ENCODE measurements at regions not wholly inside any gene's neighbourhood (a gene's known extent, or its start where the extent isn't known, plus 50 kb on each side); places are given as distances from the start of the nearest gene placed in this dataset.

GRCh38 chr3:177917234-177917861 is 618.9 kb upstream of the KCNMB2 start (continued):
- no peak for TF ChIP-seq ZUFSP (CRISPR knock-in tag; IDR thresholded peaks at IDR 0.05; ENCODE audit: borderline replicate concordance)
- TF ChIP-seq ZNF773 (CRISPR knock-in tag; IDR thresholded peaks at IDR 0.05; ENCODE audit: borderline replicate concordance), result no peak

DNA sequence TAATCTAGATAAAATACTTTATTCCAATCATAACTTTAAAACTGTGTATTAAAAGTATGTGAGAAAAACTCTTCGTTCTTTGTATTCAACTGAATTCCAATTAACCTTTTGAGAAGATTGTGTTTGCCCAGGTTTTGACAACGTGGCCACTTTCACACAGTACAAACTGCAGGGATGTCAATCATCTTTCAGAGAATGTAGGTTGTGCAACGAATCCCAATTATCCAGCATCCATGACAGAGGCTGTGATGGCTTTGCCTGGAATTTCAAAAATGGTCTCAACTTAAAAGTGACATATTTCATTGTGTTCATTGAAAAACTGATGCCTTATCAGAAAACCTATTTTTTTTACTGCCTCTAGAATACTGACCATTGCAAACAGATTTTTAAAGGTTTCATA is 615.1 kb upstream of the KCNMB2 start:
- Histone ChIP-seq H3K4me2 (ENCODE audit: low read depth, low read length) (no peak overlapping the region), H3K36me3 (replicated peaks in 1 of 2; ENCODE audit: control insufficient read depth in 1 of 2, insufficient read depth in 2 of 2, low read length in 2 of 2) (no peaks in the 10 kb centered on the region), H3K4me1 (ENCODE audit: insufficient read depth, low read length) (no peaks in the 10 kb centered on the region), H3K27me3 (ENCODE audit: control insufficient read depth in 1 of 2, insufficient read depth in 2 of 2, low read length in 2 of 2) (no peaks in the 10 kb centered on the region), H3K4me3 (replicated peaks in 1 of 3; ENCODE audit: insufficient read depth in 1 of 3, low read depth in 2 of 3, low read length in 3 of 3) (no peak overlapping the region), H3K9ac (ENCODE audit: insufficient read depth, low read depth, low read length) (no peak overlapping the region), H3K79me2 (ENCODE audit: insufficient read depth, low read length) (no peaks in the 10 kb centered on the region), H3K9me3 (ENCODE audit: low read length) (no peaks in the 10 kb centered on the region), H3K27ac (ENCODE audit: extremely low read length, insufficient read depth, low read length) (no peak overlapping the region), H2AFZ (ENCODE audit: low read length) (no peak overlapping the region), H4K20me1 (ENCODE audit: insufficient read depth, low read length) (no peaks in the 10 kb centered on the region)
- in situ Hi-C loops (cut with HindIII; ENCODE audit: extremely low pct_ligation_motif_present, low pct_unique_long_range_greater_than_20kb), result no loop called here
- no peak for FAIRE-seq
- ChIA-PET CTCF (ENCODE audit: low intra/inter-chr PET ratio, low total read pairs) (no interaction called here), POLR2A (no interaction called here)
- intact Hi-C loops (cut with micrococcal nuclease; ENCODE audit: unreplicated experiment), result no loop called here
- TF ChIP-seq ZNF260 (CRISPR knock-in tag; IDR thresholded peaks at IDR 0.05; ENCODE audit: borderline replicate concordance, low read depth) (no peak), GZF1 (CRISPR knock-in tag; IDR thresholded peaks at IDR 0.05) (no peak), SCMH1 (CRISPR knock-in tag; IDR thresholded peaks at IDR 0.05; ENCODE audit: borderline replicate concordance) (no peak), HIC2 (CRISPR knock-in tag; IDR thresholded peaks at IDR 0.05; ENCODE audit: low read depth) (no peak), REL (CRISPR knock-in tag; conservative IDR thresholded peaks at IDR 0.05) (no peak), SYNCRIP (IDR thresholded peaks at IDR 0.05; ENCODE audit: insufficient read depth, low read depth, low read length) (no peak), ZNF232 (CRISPR knock-in tag; IDR thresholded peaks at IDR 0.05; ENCODE audit: borderline replicate concordance) (no peak)
- TF ChIP-seq, protein P1, sequence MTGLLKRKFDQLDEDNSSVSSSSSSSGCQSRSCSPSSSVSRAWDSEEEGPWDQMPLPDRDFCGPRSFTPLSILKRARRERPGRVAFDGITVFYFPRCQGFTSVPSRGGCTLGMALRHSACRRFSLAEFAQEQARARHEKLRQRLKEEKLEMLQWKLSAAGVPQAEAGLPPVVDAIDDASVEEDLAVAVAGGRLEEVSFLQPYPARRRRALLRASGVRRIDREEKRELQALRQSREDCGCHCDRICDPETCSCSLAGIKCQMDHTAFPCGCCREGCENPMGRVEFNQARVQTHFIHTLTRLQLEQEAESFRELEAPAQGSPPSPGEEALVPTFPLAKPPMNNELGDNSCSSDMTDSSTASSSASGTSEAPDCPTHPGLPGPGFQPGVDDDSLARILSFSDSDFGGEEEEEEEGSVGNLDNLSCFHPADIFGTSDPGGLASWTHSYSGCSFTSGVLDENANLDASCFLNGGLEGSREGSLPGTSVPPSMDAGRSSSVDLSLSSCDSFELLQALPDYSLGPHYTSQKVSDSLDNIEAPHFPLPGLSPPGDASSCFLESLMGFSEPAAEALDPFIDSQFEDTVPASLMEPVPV (CRISPR knock-in tag; IDR thresholded peaks at IDR 0.05), result no peak
- TF ChIP-seq, protein P2, sequence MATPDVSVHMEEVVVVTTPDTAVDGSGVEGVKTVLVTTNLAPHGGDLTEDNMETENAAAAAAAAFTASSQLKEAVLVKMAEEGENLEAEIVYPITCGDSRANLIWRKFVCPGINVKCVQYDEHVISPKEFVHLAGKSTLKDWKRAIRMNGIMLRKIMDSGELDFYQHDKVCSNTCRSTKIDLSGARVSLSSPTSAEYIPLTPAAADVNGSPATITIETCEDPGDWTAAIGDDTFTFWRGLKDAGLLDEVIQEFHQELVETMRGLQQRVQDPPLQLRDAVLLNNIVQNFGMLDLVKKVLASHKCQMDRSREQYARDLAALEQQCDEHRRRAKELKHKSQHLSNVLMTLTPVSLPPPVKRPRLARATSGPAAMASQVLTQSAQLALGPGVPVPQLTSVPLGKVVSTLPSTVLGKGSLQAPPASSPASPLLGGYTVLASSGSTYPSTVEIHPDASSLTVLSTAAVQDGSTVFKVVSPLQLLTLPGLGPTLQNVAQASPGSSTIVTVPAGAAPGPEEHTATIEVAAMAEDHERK (CRISPR knock-in tag; IDR thresholded peaks at IDR 0.05; ENCODE audit: low read depth), result no peak
- BruUV-seq (replicated peaks), result no TSS peak
- DNase-seq (ENCODE audit: low spot score), result no peak
- no peak for ATAC-seq
- 9% methylated on average over 3 of the region's 3 CpGs for WGBS (ENCODE audit: low lambda C conversion rate)
